Astrocyte of the spinal cord (primary cell): ENCODE measurements at regions not wholly inside any gene's neighbourhood (a gene's known extent, or its start where the extent isn't known, plus 50 kb on each side); places are given as distances from the start of the nearest gene placed in this dataset.

Experiments
- DNase-seq: peaks from one replicate; pipeline ENCODE4 v3.0.0; 2011; ENCODE audit warnings: low read depth, low spot score
- H3K4me3 ChIP-seq: 2 replicates; pipeline ENCODE4 v1.5.1; 2011; ENCODE audit warnings: low read depth, mild to moderate bottlenecking, low read length, moderate library complexity
- in situ Hi-C: cut with HindIII; loops from 2 replicates; pipeline ENCODE4 v1.10.0; 2017; ENCODE audit warnings: low sequenced_read_pairs
- TF ChIP-seq, protein P1 (sequence below): IDR thresholded peaks from 2 replicates; pipeline ENCODE4 v1.5.1; 2012; ENCODE audit warnings: low read depth, mild to moderate bottlenecking, low read length, inconsistent platforms

DNA sequence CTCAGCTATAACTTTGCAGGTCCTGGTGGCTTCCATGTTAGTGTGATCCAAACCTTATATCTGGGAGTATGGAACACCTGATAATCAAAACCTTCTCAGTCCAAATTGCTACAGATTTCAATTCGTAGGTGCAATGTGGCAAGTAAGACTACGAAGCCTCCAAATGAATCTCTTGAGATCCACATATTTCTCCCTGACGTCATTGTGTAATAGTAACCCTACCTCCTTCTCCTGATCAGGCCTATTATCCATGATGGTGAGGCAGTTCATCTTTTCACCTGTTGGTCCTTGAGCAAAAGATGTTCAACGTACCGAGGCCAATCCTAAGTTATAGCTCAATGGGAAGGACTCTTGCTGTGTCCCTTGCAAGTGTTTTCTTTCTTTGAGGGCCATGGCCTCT, 115.9 kb upstream of the CHRM3 start:
- TF ChIP-seq, protein P1, sequence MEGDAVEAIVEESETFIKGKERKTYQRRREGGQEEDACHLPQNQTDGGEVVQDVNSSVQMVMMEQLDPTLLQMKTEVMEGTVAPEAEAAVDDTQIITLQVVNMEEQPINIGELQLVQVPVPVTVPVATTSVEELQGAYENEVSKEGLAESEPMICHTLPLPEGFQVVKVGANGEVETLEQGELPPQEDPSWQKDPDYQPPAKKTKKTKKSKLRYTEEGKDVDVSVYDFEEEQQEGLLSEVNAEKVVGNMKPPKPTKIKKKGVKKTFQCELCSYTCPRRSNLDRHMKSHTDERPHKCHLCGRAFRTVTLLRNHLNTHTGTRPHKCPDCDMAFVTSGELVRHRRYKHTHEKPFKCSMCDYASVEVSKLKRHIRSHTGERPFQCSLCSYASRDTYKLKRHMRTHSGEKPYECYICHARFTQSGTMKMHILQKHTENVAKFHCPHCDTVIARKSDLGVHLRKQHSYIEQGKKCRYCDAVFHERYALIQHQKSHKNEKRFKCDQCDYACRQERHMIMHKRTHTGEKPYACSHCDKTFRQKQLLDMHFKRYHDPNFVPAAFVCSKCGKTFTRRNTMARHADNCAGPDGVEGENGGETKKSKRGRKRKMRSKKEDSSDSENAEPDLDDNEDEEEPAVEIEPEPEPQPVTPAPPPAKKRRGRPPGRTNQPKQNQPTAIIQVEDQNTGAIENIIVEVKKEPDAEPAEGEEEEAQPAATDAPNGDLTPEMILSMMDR = no peak
- DNase-seq = no peak
- no peak overlapping the region for H3K4me3 ChIP-seq
- in situ Hi-C loops = no loop called here

DNA sequence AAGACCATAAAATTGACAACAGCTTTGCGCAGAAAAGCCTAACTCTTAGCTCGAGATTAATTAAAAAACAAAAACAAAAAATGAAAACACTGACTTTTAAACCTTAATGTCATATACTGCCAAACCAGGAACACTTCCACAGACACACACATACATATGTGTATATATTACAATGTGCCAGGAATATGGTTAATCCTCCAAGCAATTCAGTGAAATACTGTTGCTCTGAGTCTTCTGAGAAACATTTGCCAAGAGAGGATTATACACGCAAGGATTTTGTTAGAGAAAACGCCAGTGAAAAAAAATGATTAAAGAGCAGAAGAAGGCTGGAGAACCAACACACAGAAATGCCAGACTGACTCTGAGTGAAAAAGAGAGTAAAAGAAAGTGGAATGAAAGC, 116.7 kb upstream of the CHRM3 start:
- H3K4me3 ChIP-seq = no peak overlapping the region
- DNase-seq = no peak
- in situ Hi-C loops = no loop called here
- TF ChIP-seq, protein P1 = no peak

DNA sequence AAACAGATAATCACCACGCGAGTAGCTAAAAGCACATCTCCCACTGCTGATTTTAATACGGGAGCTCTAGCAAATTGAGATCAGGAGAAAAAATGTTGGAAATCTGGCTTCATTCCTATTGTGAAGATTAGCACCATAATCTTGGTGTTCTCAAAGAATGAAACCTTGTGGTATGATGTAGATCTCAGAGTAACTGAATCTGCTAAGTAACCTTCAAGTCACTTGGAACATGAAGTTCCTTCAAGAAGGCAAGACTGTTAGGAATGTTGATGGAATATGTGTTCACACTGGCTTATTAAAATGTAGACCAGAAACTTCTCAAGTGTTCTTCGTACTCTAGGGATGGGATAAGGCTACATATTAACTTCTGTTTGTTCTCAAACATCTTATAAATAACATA, 117.4 kb upstream of the CHRM3 start:
- in situ Hi-C loops = no loop called here
- DNase-seq = no peak
- no peak overlapping the region for H3K4me3 ChIP-seq
- TF ChIP-seq, protein P1 = no peak

DNA sequence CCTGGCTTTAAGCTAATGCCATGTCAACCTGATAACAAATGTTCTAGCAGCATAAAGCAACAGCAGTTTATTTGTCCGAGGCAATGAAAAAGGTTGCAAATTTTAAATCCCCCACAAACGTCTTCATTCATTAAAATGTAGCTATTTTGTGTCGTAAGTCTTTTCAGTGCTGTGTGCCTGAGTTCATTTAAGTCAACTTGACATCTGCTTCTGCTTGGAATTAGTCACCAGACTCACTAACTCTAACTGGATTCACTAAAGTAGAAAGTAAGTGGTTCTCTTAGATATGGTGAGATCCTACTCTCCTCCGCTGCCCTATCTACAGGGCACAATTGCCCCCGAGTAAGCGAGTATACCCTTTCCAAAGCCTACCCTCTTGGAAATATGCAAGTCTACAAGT, 118.4 kb upstream of the CHRM3 start:
- DNase-seq = no peak
- TF ChIP-seq, protein P1 = no peak
- H3K4me3 ChIP-seq = no peak overlapping the region
- in situ Hi-C loops = no loop called here

DNA sequence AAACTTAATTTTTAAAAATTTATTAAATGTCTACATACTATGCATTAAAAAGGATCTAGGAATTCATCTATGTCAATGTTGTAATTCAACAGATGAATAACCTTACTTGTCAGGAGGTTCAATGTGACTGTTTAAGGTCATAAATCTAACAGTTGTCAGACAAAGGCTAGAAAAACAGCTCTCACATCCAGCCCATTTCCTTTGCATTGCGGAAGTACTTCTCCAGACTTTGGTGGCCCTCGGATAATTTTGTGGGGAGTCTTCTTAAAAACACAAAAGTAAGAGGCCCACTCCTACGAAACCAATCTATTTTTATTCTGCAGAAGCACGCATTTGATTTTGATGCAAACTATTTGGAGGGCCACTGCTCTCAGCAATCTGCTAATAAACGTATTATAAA, 122.6 kb upstream of the CHRM3 start:
- no peak for DNase-seq
- in situ Hi-C loops = no loop called here
- TF ChIP-seq, protein P1 = no peak
- no peak overlapping the region for H3K4me3 ChIP-seq

DNA sequence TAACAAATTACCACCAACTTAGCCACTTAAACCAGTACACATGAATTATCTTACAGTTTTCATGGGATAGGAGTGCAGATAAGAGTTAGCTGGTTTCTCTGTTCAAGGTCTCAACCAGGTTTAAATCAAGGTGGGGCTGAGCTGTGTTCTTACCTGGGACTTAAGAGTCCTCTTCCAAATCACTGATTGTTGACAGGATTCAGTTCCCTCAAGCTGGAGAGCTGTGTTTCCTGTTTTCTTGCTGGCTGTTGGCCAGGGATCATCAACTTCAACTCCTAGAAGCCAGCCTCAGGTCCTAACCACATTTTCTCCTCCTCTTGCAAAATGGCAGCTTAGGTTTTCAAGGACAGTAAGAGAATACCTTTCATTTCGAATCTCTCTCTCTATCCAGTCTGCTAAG, 123.8 kb upstream of the CHRM3 start:
- in situ Hi-C loops = no loop called here
- no peak overlapping the region for H3K4me3 ChIP-seq
- TF ChIP-seq, protein P1 = no peak
- DNase-seq = no peak

DNA sequence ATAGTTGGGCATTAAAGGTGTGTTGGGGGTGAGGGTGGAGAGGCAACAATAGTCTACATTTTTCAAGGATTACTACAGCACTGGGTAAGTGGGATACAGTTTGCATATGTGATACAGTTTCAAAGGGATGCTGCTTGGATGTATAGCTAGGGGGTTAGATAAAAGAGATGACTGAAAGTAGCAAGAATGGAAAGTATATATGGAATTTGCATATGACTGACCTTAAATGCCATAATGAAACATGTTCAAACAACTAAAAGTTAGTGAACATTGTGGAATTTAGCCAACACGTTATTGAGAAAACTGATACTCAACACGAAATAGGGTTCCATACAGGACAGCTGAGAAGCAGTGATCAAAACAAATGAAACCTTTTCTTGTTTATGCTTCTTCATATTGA, 124.8 kb upstream of the CHRM3 start:
- in situ Hi-C loops = no loop called here
- no peak for DNase-seq
- TF ChIP-seq, protein P1 = no peak

More for the DNA sequence above, 124.8 kb upstream of the CHRM3 start:
- no peak overlapping the region for H3K4me3 ChIP-seq
